IMR-90 (cell line): ENCODE measurements at regions not wholly inside any gene's neighbourhood (a gene's known extent, or its start where the extent isn't known, plus 50 kb on each side); places are given as distances from the start of the nearest gene placed in this dataset.

ENCODE experiments used
- ATAC-seq: fragments of 200-7000 bp; cut with Tn5 transposase; 2 replicates; pipeline ENCODE4 v1.9.1; 2020; ENCODE audit warnings: low read depth, mild to moderate bottlenecking, moderate library complexity
- BruUV-seq: library from RNA; stranded (reverse); fragments of 400-500 nt; replicated peaks from 2 replicates; lab custom pipeline; 2021; lab: Mats Ljungman, UMichigan
- CTCF ChIA-PET: fragments of 300-600 bp; formaldehyde crosslinking; extraction: SDS; loops from one replicate; lab custom pipeline; 2021; ENCODE audit warnings: antibody characterized with exemption; lab: Yijun Ruan, JAX
- POLR2A ChIA-PET: fragments of 300-600 bp; sonication (Branson Sonifier 250); formaldehyde crosslinking; loops from one replicate; lab custom pipeline; 2022; ENCODE audit warnings: antibody characterized with exemption; ENCODE audit not compliant: unreplicated experiment; lab: Charles Lee
- DNase-seq: peaks from one replicate; pipeline ENCODE4 v3.0.0; 2013
- H2AFZ ChIP-seq: replicated peaks from 2 replicates; pipeline ENCODE3; 2013; ENCODE audit warnings: low read length, mild to moderate bottlenecking; ENCODE audit not compliant: poor library complexity
- H2AK5ac ChIP-seq: 2 replicates; pipeline ENCODE4 v1.6.1; 2013; ENCODE audit warnings: low read depth, low read length, inconsistent platforms
- H2AK9ac ChIP-seq: replicated peaks from 2 replicates; pipeline ENCODE3; 2013; ENCODE audit warnings: mild to moderate bottlenecking, low read depth, low read length, moderate library complexity; ENCODE audit not compliant: poor library complexity
- H2BK120ac ChIP-seq: 2 replicates; pipeline ENCODE4 v1.6.1; 2013; ENCODE audit warnings: low read depth, low read length, inconsistent platforms
- H2BK15ac ChIP-seq: 3 replicates; pipeline ENCODE4 v1.6.1; 2013; ENCODE audit warnings: low read depth, low read length, inconsistent platforms
- H2BK20ac ChIP-seq: 2 replicates; pipeline ENCODE4 v1.6.1; 2013; ENCODE audit warnings: low read depth, mild to moderate bottlenecking, inconsistent platforms, low read length, moderate library complexity
- H2BK5ac ChIP-seq: 2 replicates; pipeline ENCODE4 v1.6.1; 2013; ENCODE audit warnings: mild to moderate bottlenecking, low read depth, low read length, inconsistent platforms; ENCODE audit not compliant: poor library complexity, severe bottlenecking
- H3K14ac ChIP-seq: replicated peaks from 2 replicates; pipeline ENCODE4 v1.6.1; 2013; ENCODE audit warnings: low read depth, low read length, inconsistent platforms
- H3K18ac ChIP-seq: 2 replicates; pipeline ENCODE4 v1.6.1; 2013; ENCODE audit warnings: low read depth, low read length, control low read depth
- H3K23ac ChIP-seq: 2 replicates; pipeline ENCODE4 v1.6.1; 2013; ENCODE audit warnings: low read depth, low read length, inconsistent platforms
- H3K27ac ChIP-seq: 2 replicates; pipeline ENCODE4 v1.5.1; 2013; ENCODE audit warnings: mild to moderate bottlenecking, control low read depth, low read length; ENCODE audit not compliant: insufficient read depth
- H3K27me3 ChIP-seq: 2 replicates; pipeline ENCODE4 v1.6.1; 2013; ENCODE audit warnings: low read length; ENCODE audit not compliant: control insufficient read depth, insufficient read depth
- H3K36me3 ChIP-seq: 2 replicates; pipeline ENCODE4 v1.6.1; 2013; ENCODE audit warnings: low read length, mixed read lengths; ENCODE audit not compliant: control insufficient read depth, insufficient read depth
- H3K4ac ChIP-seq: 2 replicates; pipeline ENCODE4 v1.6.1; 2013; ENCODE audit warnings: low read depth, low read length, inconsistent platforms
- H3K4me1 ChIP-seq: 2 replicates; pipeline ENCODE4 v1.6.1; 2013; ENCODE audit warnings: low read length, mixed read lengths; ENCODE audit not compliant: control insufficient read depth, insufficient read depth
- H3K4me2 ChIP-seq: 2 replicates; pipeline ENCODE4 v1.6.1; 2013; ENCODE audit warnings: low read depth, mild to moderate bottlenecking, control low read depth, low read length, moderate library complexity
- H3K4me3 ChIP-seq: 2 replicates; pipeline ENCODE4 v1.5.1; 2013; ENCODE audit warnings: low read depth, mild to moderate bottlenecking, control low read depth, low read length, moderate library complexity; ENCODE audit not compliant: insufficient read depth
- H3K56ac ChIP-seq: 2 replicates; pipeline ENCODE4 v1.6.1; 2013; ENCODE audit warnings: low read length, inconsistent platforms; ENCODE audit not compliant: insufficient read depth; ENCODE audit errors: extremely low read depth
- H3K79me1 ChIP-seq, 2 experiments: 2 replicates each; pipeline ENCODE4 v1.6.1; 2013; ENCODE audit warnings: low read length in 2 of 2, inconsistent platforms in 1 of 2, low read depth in 1 of 2
- H3K9ac ChIP-seq: 2 replicates; pipeline ENCODE4 v1.6.1; 2013; ENCODE audit warnings: low read depth, low read length, control low read depth
- H3K9me1 ChIP-seq: 2 replicates; pipeline ENCODE4 v1.6.1; 2013; ENCODE audit warnings: low read length, inconsistent platforms; ENCODE audit not compliant: insufficient read depth
- H3K9me3 ChIP-seq: 2 replicates; pipeline ENCODE4 v1.6.1; 2013; ENCODE audit warnings: low read length; ENCODE audit not compliant: control insufficient read depth, insufficient read depth
- H4K20me1 ChIP-seq: 2 replicates; pipeline ENCODE4 v1.6.1; 2013; ENCODE audit warnings: low read length, inconsistent platforms; ENCODE audit not compliant: insufficient read depth
- H4K5ac ChIP-seq: 2 replicates; pipeline ENCODE4 v1.6.1; 2013; ENCODE audit warnings: mild to moderate bottlenecking, low read depth, low read length, control low read depth
- H4K8ac ChIP-seq, 2 experiments: 2 replicates each; pipeline ENCODE4 v1.6.1; 2013; ENCODE audit warnings: low read depth in 2 of 2, low read length in 2 of 2, control low read depth in 1 of 2, inconsistent platforms in 1 of 2
- H4K91ac ChIP-seq: 2 replicates; pipeline ENCODE4 v1.6.1; 2013; ENCODE audit warnings: low read depth, low read length, inconsistent platforms; ENCODE audit not compliant: insufficient read depth
- MAFK ChIP-seq: IDR thresholded peaks from 2 replicates; pipeline ENCODE4 v1.6.1; 2012; ENCODE audit warnings: low read depth, low read length, improper control_type of control experiment
- POLR2A ChIP-seq: IDR thresholded peaks from 2 replicates; pipeline ENCODE4 v1.6.1; 2012; ENCODE audit warnings: mild to moderate bottlenecking, low read depth, low read length
- WGBS, 2 experiments: methylation state at CpG; one replicate each; pipeline versions ENCODE4 v1.1.5 to v1.1.7; 2013; ENCODE audit warnings: missing lambda C conversion rate in 2 of 2; ENCODE audit not compliant: insufficient read length in 1 of 2; ENCODE audit errors: extremely low coverage in 2 of 2; 5-methylcytosine and 5-hydroxymethylcytosine counted together
- dilution Hi-C: fragments of 300-500 bp; cut with HindIII; formaldehyde crosslinking; loops from one replicate; pipeline ENCODE4 v1.14.3; 2018; ENCODE audit warnings: low sequenced_read_pairs; ENCODE audit not compliant: unreplicated experiment
- in situ Hi-C: fragments of 300-500 bp; cut with MboI; formaldehyde crosslinking; loops from 3 replicates; pipeline ENCODE4 v1.14.3; 2019; ENCODE audit warnings: low sequenced_read_pairs, inconsistent platforms, mixed read lengths
- intact Hi-C: fragments of 100-400 bp; cut with micrococcal nuclease; formaldehyde crosslinking; loops from 2 replicates; pipeline ENCODE4 v1.10.0; 2022

DNA sequence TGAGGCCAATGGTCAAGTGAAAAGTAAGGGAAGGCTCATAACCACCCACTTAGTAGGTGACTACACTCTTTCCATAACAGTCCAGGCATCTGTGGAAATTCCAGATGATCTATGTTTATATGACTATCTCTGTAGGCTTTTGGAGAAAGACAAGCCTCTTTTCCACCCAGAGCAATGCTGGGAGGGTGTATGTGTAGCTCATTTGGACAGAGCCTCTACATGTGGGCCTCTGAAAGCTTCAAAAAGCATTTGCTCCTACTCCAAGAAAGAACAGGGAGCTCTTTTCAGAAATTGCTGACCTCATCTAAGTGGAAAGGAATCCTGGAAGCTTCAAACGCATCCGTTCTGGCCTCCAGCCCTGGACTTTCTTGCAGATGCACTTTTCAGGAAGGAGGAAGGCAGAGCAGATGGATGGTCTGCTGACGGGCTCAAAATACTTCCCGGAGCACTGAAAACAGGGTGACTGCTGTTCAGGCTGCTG, 308.7 kb downstream of the LRATD1 start:
- dilution Hi-C loops, result no loop called here
- ChIA-PET CTCF (no interaction called here), POLR2A (interaction anchor here (0.6 kb wide), 1 partner anchor 150 kb away, joined by 12 read pairs; no protein-coding TSS in a partner anchor)
- Histone ChIP-seq H3K14ac (no peak overlapping the region), H3K4me2 (no peak overlapping the region), H2AK9ac (no peak overlapping the region), H3K4me3 (no peak overlapping the region), H3K79me1 (no peaks in the 10 kb centered on the region), H2BK15ac (no peak overlapping the region), H3K56ac (no peak overlapping the region), H3K9me1 (no peaks in the 10 kb centered on the region), H4K5ac (no peak overlapping the region), H2BK120ac (no peak overlapping the region), H4K8ac (no peak overlapping the region), H4K20me1 (no peaks in the 10 kb centered on the region), H3K9ac (no peak overlapping the region), H3K4me1 (no peaks in the 10 kb centered on the region), H3K23ac (no peak overlapping the region), H3K27ac (no peak overlapping the region), H2BK20ac (no peak overlapping the region), H3K18ac (no peak overlapping the region), H2BK5ac (no peak overlapping the region), H2AK5ac (no peak overlapping the region), H3K9me3 (peaks cover 10% of the 10 kb centered on the region), H3K4ac (no peak overlapping the region), H3K27me3 (no peaks in the 10 kb centered on the region), H2AFZ (no peak overlapping the region), H3K36me3 (no peaks in the 10 kb centered on the region), H4K91ac (no peak overlapping the region)
- TF ChIP-seq POLR2A (no peak), MAFK (0 out of 2 replicates have a peak, but pooled peaks have one; percentile 25)
- ATAC-seq, result peak; percentile 27; the same call in 1 of the 2 replicates
- no TSS peak for BruUV-seq
- intact Hi-C loops, result no loop called here
- in situ Hi-C loops, result no loop called here
- DNase-seq, result peak; percentile 11
- WGBS, 2 experiments, result no CpG with 5 or more reads among the region's 4 CpGs
